ENCODE measurements at regions not wholly inside any gene's neighbourhood (a gene's known extent, or its start where the extent isn't known, plus 50 kb on each side); places are given as distances from the start of the nearest gene placed in this dataset.
A peak's percentile ranks its signal among the peaks of the same experiment; 100 is the strongest.

- no peak for DNase-seq
Observed at GRCh38 chrX:33465137-33465536, 253.8 kb upstream of the DMD start.

GRCh38 chrX:33457102-33457501 lies 245.8 kb upstream of the DMD start:
- no peak for DNase-seq

GRCh38 chrX:33447285-33447684 lies 235.9 kb upstream of the DMD start:
- DNase-seq = no peak

- DNase-seq = no peak
Observed at GRCh38 chrX:33434256-33435092, 223.1 kb upstream of the DMD start.

- no peak for DNase-seq
Observed at GRCh38 chrX:33416273-33416805, 205.0 kb upstream of the DMD start.

GRCh38 chrX:33415459-33415858 lies 204.1 kb upstream of the DMD start:
- DNase-seq = no peak

GRCh38 chrX:33385546-33385945 lies 174.2 kb upstream of the DMD start:
- DNase-seq = peak; percentile 5

GRCh38 chrX:33379839-33380238 lies 168.5 kb upstream of the DMD start:
- DNase-seq = no peak

GRCh38 chrX:33357606-33358005 lies 146.3 kb upstream of the DMD start:
- DNase-seq = no peak

GRCh38 chrX:33339219-33339618 lies 127.9 kb upstream of the DMD start:
- no peak for DNase-seq

GRCh38 chrX:33336783-33337182 lies 125.4 kb upstream of the DMD start:
- no peak for DNase-seq

- DNase-seq = no peak
Observed at GRCh38 chrX:33333271-33333670, 121.9 kb upstream of the DMD start.

- no peak for DNase-seq
Observed at GRCh38 chrX:33330798-33331197, 119.4 kb upstream of the DMD start.

- DNase-seq = no peak
Observed at GRCh38 chrX:33324099-33324498, 112.8 kb upstream of the DMD start.

GRCh38 chrX:33307911-33308354 lies 96.6 kb upstream of the DMD start:
- no peak for DNase-seq

- no peak for DNase-seq
Observed at GRCh38 chrX:33298622-33299021, 87.3 kb upstream of the DMD start.

- DNase-seq = no peak
Observed at GRCh38 chrX:33285550-33285949, 74.2 kb upstream of the DMD start.

- DNase-seq = no peak
Observed at GRCh38 chrX:33277046-33277445, 65.7 kb upstream of the DMD start.

GRCh38 chrX:33273535-33273934 lies 62.2 kb upstream of the DMD start:
- DNase-seq = no peak

- no peak for DNase-seq
Observed at GRCh38 chrX:33272986-33273385, 61.6 kb upstream of the DMD start.

Data from NCI-H446 treated with DMSO at 0.1 percent for 48 hours (cell line).